ENCODE measurements at regions not wholly inside any gene's neighbourhood (a gene's known extent, or its start where the extent isn't known, plus 50 kb on each side); places are given as distances from the start of the nearest gene placed in this dataset.

GRCh38 chr3:164845739-164846138 is 232.6 kb downstream of the SI start:
- no peaks in the 10 kb centered on the region for H3K27me3 ChIP-seq (ENCODE audit: insufficient read depth, low read depth)
- no peaks in the 10 kb centered on the region for H3K36me3 ChIP-seq (ENCODE audit: insufficient read depth)
- H3K4me3 ChIP-seq (IDR thresholded peaks at IDR 0.05; ENCODE audit: insufficient read depth, low read depth, low read length), result no peak overlapping the region
- no peak for TF ChIP-seq CTCF (conservative IDR thresholded peaks at IDR 0.05; ENCODE audit: low read depth, low read length)
- H2AFZ ChIP-seq (ENCODE audit: low read depth), result no peak overlapping the region
- H4K20me1 ChIP-seq (ENCODE audit: insufficient read depth), result no peaks in the 10 kb centered on the region
- no peak overlapping the region for H3K4me2 ChIP-seq
- no peak overlapping the region for H3K9ac ChIP-seq
- no peaks in the 10 kb centered on the region for H3K4me1 ChIP-seq (ENCODE audit: low read depth, poor library complexity, severe bottlenecking)
- no peaks in the 10 kb centered on the region for H3K79me2 ChIP-seq (ENCODE audit: insufficient read depth, low read depth)
- H3K27ac ChIP-seq, result no peak overlapping the region

- TF ChIP-seq CTCF (conservative IDR thresholded peaks at IDR 0.05; ENCODE audit: low read depth, low read length), result no peak
- no peaks in the 10 kb centered on the region for H3K36me3 ChIP-seq (ENCODE audit: insufficient read depth)
- H3K4me2 ChIP-seq, result no peak overlapping the region
- H3K9ac ChIP-seq, result no peak overlapping the region
- H3K27ac ChIP-seq, result no peak overlapping the region
- no peaks in the 10 kb centered on the region for H3K4me1 ChIP-seq (ENCODE audit: low read depth, poor library complexity, severe bottlenecking)
- no peaks in the 10 kb centered on the region for H3K79me2 ChIP-seq (ENCODE audit: insufficient read depth, low read depth)
- no peak overlapping the region for H3K4me3 ChIP-seq (IDR thresholded peaks at IDR 0.05; ENCODE audit: insufficient read depth, low read depth, low read length)
- H4K20me1 ChIP-seq (ENCODE audit: insufficient read depth), result no peaks in the 10 kb centered on the region
- no peaks in the 10 kb centered on the region for H3K27me3 ChIP-seq (ENCODE audit: insufficient read depth, low read depth)
- no peak overlapping the region; the same call in 1 of the 2 replicates for H2AFZ ChIP-seq (ENCODE audit: low read depth)
These were observed 246.1 kb downstream of the SI start for GRCh38 chr3:164832216-164832615.

- no peak for TF ChIP-seq CTCF (conservative IDR thresholded peaks at IDR 0.05; ENCODE audit: low read depth, low read length)
- Histone ChIP-seq H3K36me3 (ENCODE audit: insufficient read depth) (no peaks in the 10 kb centered on the region), H4K20me1 (ENCODE audit: insufficient read depth) (no peaks in the 10 kb centered on the region), H3K9ac (no peak overlapping the region), H3K79me2 (ENCODE audit: insufficient read depth, low read depth) (no peaks in the 10 kb centered on the region), H3K27me3 (ENCODE audit: insufficient read depth, low read depth) (no peaks in the 10 kb centered on the region), H2AFZ (ENCODE audit: low read depth) (no peak overlapping the region), H3K4me1 (ENCODE audit: low read depth, poor library complexity, severe bottlenecking) (no peaks in the 10 kb centered on the region), H3K4me3 (IDR thresholded peaks at IDR 0.05; ENCODE audit: insufficient read depth, low read depth, low read length) (no peak overlapping the region), H3K4me2 (no peak overlapping the region), H3K27ac (no peak overlapping the region)
These were observed 260.0 kb downstream of the SI start for GRCh38 chr3:164818318-164818717.

- Histone ChIP-seq H2AFZ (ENCODE audit: low read depth) (no peak overlapping the region), H3K4me3 (IDR thresholded peaks at IDR 0.05; ENCODE audit: insufficient read depth, low read depth, low read length) (no peak overlapping the region), H3K4me1 (ENCODE audit: low read depth, poor library complexity, severe bottlenecking) (no peaks in the 10 kb centered on the region), H3K36me3 (ENCODE audit: insufficient read depth) (no peaks in the 10 kb centered on the region), H3K79me2 (ENCODE audit: insufficient read depth, low read depth) (no peaks in the 10 kb centered on the region), H3K9ac (no peak overlapping the region), H3K27me3 (ENCODE audit: insufficient read depth, low read depth) (no peaks in the 10 kb centered on the region), H3K4me2 (no peak overlapping the region), H3K27ac (no peak overlapping the region), H4K20me1 (ENCODE audit: insufficient read depth) (no peaks in the 10 kb centered on the region)
- TF ChIP-seq CTCF (conservative IDR thresholded peaks at IDR 0.05; ENCODE audit: low read depth, low read length), result no peak
These were observed 264.2 kb downstream of the SI start for GRCh38 chr3:164814106-164814505.

All from KMS-11 (cell line).